ENCODE measurements at regions not wholly inside any gene's neighbourhood (a gene's known extent, or its start where the extent isn't known, plus 50 kb on each side); places are given as distances from the start of the nearest gene placed in this dataset.

- no peak for TF ChIP-seq CTCF (IDR thresholded peaks at IDR 0.05 in 2 of 3, conservative IDR thresholded peaks at IDR 0.05 in 1 of 3; ENCODE audit: control insufficient read depth in 2 of 3, extremely low read depth in 1 of 3, insufficient read depth in 1 of 3, low read depth in 3 of 3, low read length in 3 of 3)
- TF ChIP-seq TAF1 (IDR thresholded peaks at IDR 0.05; ENCODE audit: borderline replicate concordance, low read depth, low read length), result no peak
- no peak for TF ChIP-seq ASH2L (IDR thresholded peaks at IDR 0.05; ENCODE audit: borderline replicate concordance, low read depth)
- TF ChIP-seq KLF5 (IDR thresholded peaks at IDR 0.05; ENCODE audit: partially characterized antibody), result no peak
- no peak for TF ChIP-seq YY1 (IDR thresholded peaks at IDR 0.05; ENCODE audit: low read depth, low read length)
- TF ChIP-seq ZNF274 (IDR thresholded peaks at IDR 0.05; ENCODE audit: insufficient read depth, insufficient read length), result no peak
- TF ChIP-seq POLR2A (IDR thresholded peaks at IDR 0.05; ENCODE audit: low read depth, low read length), result no peak
- no peak for TF ChIP-seq POLR2AphosphoS5 (IDR thresholded peaks at IDR 0.05; ENCODE audit: low read length)
- no peak for TF ChIP-seq FOXK2 (IDR thresholded peaks at IDR 0.05)
- TF ChIP-seq HCFC1 (IDR thresholded peaks at IDR 0.05; ENCODE audit: low read length), result no peak
Measured at GRCh38 chr4:181834071-181834470, 409.1 kb upstream of the TENM3 start.

Measured in GM12878 (cell line).